HG03432 (cell line): ENCODE measurements at regions not wholly inside any gene's neighbourhood (a gene's known extent, or its start where the extent isn't known, plus 50 kb on each side); places are given as distances from the start of the nearest gene placed in this dataset.

Experiments
- ATAC-seq: cut with Tn5 transposase; IDR thresholded peaks from one replicate; pipeline ENCODE4 v1.9.1; 2021; ENCODE audit warnings: mild to moderate bottlenecking, moderate library complexity; ENCODE audit not compliant: unreplicated experiment

GRCh38 chr10:47246406-47247147 is 53.4 kb upstream of the GDF10 start:
- no peak for ATAC-seq

GRCh38 chr10:47247148-47248059 is 52.6 kb upstream of the GDF10 start:
- ATAC-seq = no peak

- ATAC-seq = no peak
These were observed 51.5 kb upstream of the GDF10 start for GRCh38 chr10:47248386-47249090.

GRCh38 chr10:47249881-47250280 is 50.1 kb upstream of the GDF10 start:
- no peak for ATAC-seq
